H9 (cell line): ENCODE measurements at regions not wholly inside any gene's neighbourhood (a gene's known extent, or its start where the extent isn't known, plus 50 kb on each side); places are given as distances from the start of the nearest gene placed in this dataset.
A peak's percentile ranks its signal among the peaks of the same experiment; 100 is the strongest.

ENCODE experiments used
- DNase-seq: peaks from one replicate; pipeline ENCODE4 v3.0.0-alpha.2; 2017
- H2AFZ ChIP-seq: one replicate; pipeline ENCODE4 v1.6.1; 2013; ENCODE audit warnings: mild to moderate bottlenecking, low read length, control low read depth, moderate library complexity
- H2AK5ac ChIP-seq: 2 replicates; pipeline ENCODE4 v1.6.1; 2013; ENCODE audit warnings: low read length, control low read depth, mixed read lengths; ENCODE audit not compliant: insufficient read length
- H2BK120ac ChIP-seq: one replicate; pipeline ENCODE4 v1.6.1; 2013; ENCODE audit warnings: low read depth, mild to moderate bottlenecking, low read length, control low read depth, inconsistent platforms; ENCODE audit not compliant: poor library complexity, severe bottlenecking
- H2BK12ac ChIP-seq: 2 replicates; pipeline ENCODE4 v1.6.1; 2013; ENCODE audit warnings: low read length, control low read depth, mixed read lengths, low read depth; ENCODE audit not compliant: insufficient read length
- H2BK15ac ChIP-seq: 2 replicates; pipeline ENCODE4 v1.6.1; 2013; ENCODE audit warnings: low read depth, low read length, control low read depth
- H2BK20ac ChIP-seq: one replicate; pipeline ENCODE4 v1.6.1; 2013; ENCODE audit warnings: low read depth, mild to moderate bottlenecking, low read length, control low read depth, inconsistent platforms; ENCODE audit not compliant: poor library complexity, severe bottlenecking
- H2BK5ac ChIP-seq: 2 replicates; pipeline ENCODE4 v1.6.1; 2013; ENCODE audit warnings: low read length, control low read depth, mixed read lengths; ENCODE audit not compliant: insufficient read length
- H3K14ac ChIP-seq: 2 replicates; pipeline ENCODE4 v1.6.1; 2013; ENCODE audit warnings: low read length, control low read depth; ENCODE audit not compliant: insufficient read depth
- H3K18ac ChIP-seq: 2 replicates; pipeline ENCODE4 v1.6.1; 2013; ENCODE audit warnings: low read depth, mild to moderate bottlenecking, mixed read lengths, low read length, control low read depth; ENCODE audit not compliant: insufficient read length
- H3K23ac ChIP-seq: 2 replicates; pipeline ENCODE4 v1.6.1; 2013; ENCODE audit warnings: low read length, control low read depth, mixed read lengths, low read depth; ENCODE audit not compliant: insufficient read length
- H3K23me2 ChIP-seq: 2 replicates; pipeline ENCODE4 v1.6.1; 2013; ENCODE audit warnings: low read depth, mild to moderate bottlenecking, mixed read lengths, low read length, control low read depth; ENCODE audit not compliant: insufficient read length, poor library complexity, severe bottlenecking
- H3K27ac ChIP-seq: 2 replicates; pipeline ENCODE4 v1.5.1; 2013; ENCODE audit warnings: low read length, control low read depth, mixed read lengths, low read depth; ENCODE audit not compliant: insufficient read length
- H3K27me3 ChIP-seq: 2 replicates; pipeline ENCODE4 v1.6.1; 2013; ENCODE audit warnings: low read length, control low read depth, inconsistent platforms; ENCODE audit not compliant: insufficient read depth
- H3K4ac ChIP-seq: 2 replicates; pipeline ENCODE4 v1.6.1; 2013; ENCODE audit warnings: low read depth, mild to moderate bottlenecking, control low read depth, inconsistent platforms, low read length, moderate library complexity
- H3K4me1 ChIP-seq: 2 replicates; pipeline ENCODE4 v1.6.1; 2013; ENCODE audit warnings: low read length, control low read depth, inconsistent platforms; ENCODE audit not compliant: insufficient read depth
- H3K4me2 ChIP-seq: 2 replicates; pipeline ENCODE4 v1.6.1; 2013; ENCODE audit warnings: low read length, control low read depth, mixed read lengths; ENCODE audit not compliant: insufficient read length, insufficient read depth
- H3K56ac ChIP-seq: 2 replicates; pipeline ENCODE4 v1.6.1; 2013; ENCODE audit warnings: low read depth, mild to moderate bottlenecking, mixed read lengths, low read length, control low read depth; ENCODE audit not compliant: insufficient read length
- H3K79me1 ChIP-seq: 2 replicates; pipeline ENCODE4 v1.6.1; 2013; ENCODE audit warnings: low read depth, mild to moderate bottlenecking, moderate library complexity, low read length, control low read depth, inconsistent platforms; ENCODE audit not compliant: insufficient read depth, poor library complexity, severe bottlenecking
- H3K79me2 ChIP-seq: 2 replicates; pipeline ENCODE4 v1.6.1; 2013; ENCODE audit warnings: low read length, control low read depth, inconsistent platforms; ENCODE audit not compliant: insufficient read depth
- H3K9ac ChIP-seq: 2 replicates; pipeline ENCODE4 v1.6.1; 2013; ENCODE audit warnings: low read length, control low read depth, mixed read lengths; ENCODE audit not compliant: insufficient read length; ENCODE audit errors: extremely low read depth
- H3K9me3 ChIP-seq: one replicate; pipeline ENCODE4 v1.6.1; 2013; ENCODE audit warnings: low read depth, low read length, inconsistent platforms; ENCODE audit not compliant: control insufficient read depth
- H3T11ph ChIP-seq: one replicate; pipeline ENCODE4 v1.6.1; 2013; ENCODE audit warnings: mild to moderate bottlenecking, low read length, control low read depth, inconsistent platforms
- H4K20me1 ChIP-seq: one replicate; pipeline ENCODE4 v1.6.1; 2013; ENCODE audit not compliant: control insufficient read depth, insufficient read length, insufficient read depth
- H4K5ac ChIP-seq: 2 replicates; pipeline ENCODE4 v1.6.1; 2013; ENCODE audit warnings: low read depth, mild to moderate bottlenecking, mixed read lengths, low read length, control low read depth; ENCODE audit not compliant: insufficient read length
- H4K8ac ChIP-seq: replicated peaks from 2 replicates; pipeline ENCODE4 v1.6.1; 2013; ENCODE audit warnings: low read length, control low read depth, mixed read lengths, low read depth; ENCODE audit not compliant: insufficient read length
- H4K91ac ChIP-seq: 2 replicates; pipeline ENCODE4 v1.6.1; 2013; ENCODE audit warnings: low read depth, mild to moderate bottlenecking, moderate library complexity, mixed read lengths, low read length, control low read depth; ENCODE audit not compliant: insufficient read length
- H3K27ac Mint-ChIP-seq, 3 experiments: 2 replicates in 2 of 3; 3 replicates in 1 of 3; pipeline ENCODE4 v1.8.0; 2020 to 2021; ENCODE audit warnings: mixed read lengths in 3 of 3, mild to moderate bottlenecking in 1 of 3, moderate library complexity in 1 of 3
- H3K27me3 Mint-ChIP-seq: 2 replicates; pipeline ENCODE4 v1.8.0; 2021; ENCODE audit warnings: low read depth, mild to moderate bottlenecking, moderate library complexity, mixed read lengths
- H3K36me3 Mint-ChIP-seq, 3 experiments: 2 replicates in 2 of 3; 3 replicates in 1 of 3; pipeline ENCODE4 v1.8.0; 2020 to 2021; ENCODE audit warnings: low read depth in 3 of 3, mixed read lengths in 3 of 3; ENCODE audit not compliant: insufficient read depth in 1 of 3
- H3K4me1 Mint-ChIP-seq, 2 experiments: 2 replicates each; pipeline ENCODE4 v1.8.0; 2020; ENCODE audit warnings: mixed read lengths in 2 of 2
- H3K4me3 Mint-ChIP-seq, 2 experiments: 2 replicates in 1 of 2; 3 replicates in 1 of 2; pipeline ENCODE4 v1.8.0; 2020 to 2021; ENCODE audit warnings: mild to moderate bottlenecking in 2 of 2, mixed read lengths in 2 of 2, moderate library complexity in 1 of 2
- H3K9me3 Mint-ChIP-seq, 2 experiments: 2 replicates in 1 of 2; 3 replicates in 1 of 2; pipeline ENCODE4 v1.8.0; 2020; ENCODE audit warnings: mild to moderate bottlenecking in 2 of 2, mixed read lengths in 2 of 2, moderate library complexity in 1 of 2
- WGBS: extraction: QIAGEN DNeasy Blood & Tissue Kit; methylation state at CpG from one replicate; pipeline ENCODE4 v1.1.7; 2013; ENCODE audit warnings: missing lambda C conversion rate, low lambda C conversion rate, mixed read lengths; ENCODE audit not compliant: insufficient read length; ENCODE audit errors: extremely low coverage; 5-methylcytosine and 5-hydroxymethylcytosine counted together
- TF ChIP-seq, protein P1 (sequence below): fragments of 200-600 bp; sonication (generic); conservative IDR thresholded peaks from 3 replicates; pipeline ENCODE4 v1.8.0; 2021; ENCODE audit warnings: antibody characterized with exemption, mild to moderate bottlenecking

DNA sequence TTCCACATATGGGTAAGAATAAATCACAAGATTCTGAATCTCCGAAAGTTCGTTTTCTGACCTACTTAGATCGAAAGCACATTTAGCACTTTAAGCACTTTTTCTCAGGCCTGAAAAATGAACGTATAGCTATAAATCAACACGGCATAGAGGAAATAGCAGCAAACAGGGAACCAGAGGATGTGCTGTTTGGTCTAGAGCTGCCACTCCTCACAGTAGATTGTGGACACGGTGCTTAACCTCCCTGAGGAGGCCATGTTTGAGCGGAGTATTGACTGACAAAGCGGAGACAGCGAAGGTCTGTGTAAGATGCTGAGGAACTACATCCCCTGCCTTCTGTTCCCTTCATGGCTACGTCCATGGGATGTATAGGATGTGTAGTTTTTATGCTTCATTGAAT, 452.8 kb upstream of the NCAM2 start:
- no peak overlapping the region for H2AFZ ChIP-seq

More for the DNA sequence above, 452.8 kb upstream of the NCAM2 start:
- no peak overlapping the region for H3K56ac ChIP-seq
- no CpG with 5 or more reads among the region's 10 CpGs for WGBS
- H2AK5ac ChIP-seq = no peak overlapping the region
- no peak overlapping the region for H2BK20ac ChIP-seq
- no peaks in the 10 kb centered on the region for H3K23me2 ChIP-seq
- H4K8ac ChIP-seq = no peak overlapping the region
- Mint-ChIP-seq H3K27ac (peak overlapping the region in 1 of 3 experiments; percentile 31; a peak in 1 of 7 replicates), H3K36me3 (no peaks in the 10 kb centered on the region), H3K4me3 (no peak overlapping the region), H3K9me3 (no peaks in the 10 kb centered on the region; a peak in 1 of 5 replicates), H3K4me1 (no peaks in the 10 kb centered on the region), H3K27me3 (no peaks in the 10 kb centered on the region)
- no peak overlapping the region for H3K4me2 ChIP-seq
- no peak overlapping the region for H3K18ac ChIP-seq
- no peak overlapping the region for H3K4ac ChIP-seq
- H4K91ac ChIP-seq = no peak overlapping the region
- no peak overlapping the region for H2BK120ac ChIP-seq
- no peak overlapping the region for H3K9ac ChIP-seq
- no peak for DNase-seq
- TF ChIP-seq, protein P1, sequence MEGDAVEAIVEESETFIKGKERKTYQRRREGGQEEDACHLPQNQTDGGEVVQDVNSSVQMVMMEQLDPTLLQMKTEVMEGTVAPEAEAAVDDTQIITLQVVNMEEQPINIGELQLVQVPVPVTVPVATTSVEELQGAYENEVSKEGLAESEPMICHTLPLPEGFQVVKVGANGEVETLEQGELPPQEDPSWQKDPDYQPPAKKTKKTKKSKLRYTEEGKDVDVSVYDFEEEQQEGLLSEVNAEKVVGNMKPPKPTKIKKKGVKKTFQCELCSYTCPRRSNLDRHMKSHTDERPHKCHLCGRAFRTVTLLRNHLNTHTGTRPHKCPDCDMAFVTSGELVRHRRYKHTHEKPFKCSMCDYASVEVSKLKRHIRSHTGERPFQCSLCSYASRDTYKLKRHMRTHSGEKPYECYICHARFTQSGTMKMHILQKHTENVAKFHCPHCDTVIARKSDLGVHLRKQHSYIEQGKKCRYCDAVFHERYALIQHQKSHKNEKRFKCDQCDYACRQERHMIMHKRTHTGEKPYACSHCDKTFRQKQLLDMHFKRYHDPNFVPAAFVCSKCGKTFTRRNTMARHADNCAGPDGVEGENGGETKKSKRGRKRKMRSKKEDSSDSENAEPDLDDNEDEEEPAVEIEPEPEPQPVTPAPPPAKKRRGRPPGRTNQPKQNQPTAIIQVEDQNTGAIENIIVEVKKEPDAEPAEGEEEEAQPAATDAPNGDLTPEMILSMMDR = no peak
- no peaks in the 10 kb centered on the region for H3K79me1 ChIP-seq
- H3K23ac ChIP-seq = no peak overlapping the region
- no peak overlapping the region for H3T11ph ChIP-seq
- no peaks in the 10 kb centered on the region for H3K79me2 ChIP-seq
- H2BK15ac ChIP-seq = no peak overlapping the region
- H3K4me1 ChIP-seq = no peaks in the 10 kb centered on the region
- H3K9me3 ChIP-seq = no peaks in the 10 kb centered on the region
- H3K14ac ChIP-seq = no peak overlapping the region
- no peak overlapping the region for H2BK12ac ChIP-seq
- no peak overlapping the region for H4K5ac ChIP-seq
- no peaks in the 10 kb centered on the region for H4K20me1 ChIP-seq
- H3K27ac ChIP-seq = no peak overlapping the region
- no peaks in the 10 kb centered on the region for H3K27me3 ChIP-seq
- H2BK5ac ChIP-seq = no peak overlapping the region
